Glutamatergic neuron (in vitro differentiated cells): ENCODE measurements at regions not wholly inside any gene's neighbourhood (a gene's known extent, or its start where the extent isn't known, plus 50 kb on each side); places are given as distances from the start of the nearest gene placed in this dataset.

Experiments used
- DNase-seq: peaks from one replicate; pipeline ENCODE4 v3.0.0; 2022
- H3K27ac Mint-ChIP-seq: one replicate; pipeline ENCODE4 v1.8.0; 2020; ENCODE audit warnings: mild to moderate bottlenecking, mixed read lengths, inconsistent platforms; ENCODE audit not compliant: unreplicated experiment
- H3K27me3 Mint-ChIP-seq: one replicate; pipeline ENCODE4 v1.8.0; 2020; ENCODE audit warnings: mild to moderate bottlenecking, moderate library complexity, mixed read lengths, inconsistent platforms; ENCODE audit not compliant: unreplicated experiment
- H3K36me3 Mint-ChIP-seq: one replicate; pipeline ENCODE4 v1.8.0; 2020; ENCODE audit warnings: mild to moderate bottlenecking, mixed read lengths, inconsistent platforms; ENCODE audit not compliant: unreplicated experiment
- H3K4me1 Mint-ChIP-seq: one replicate; pipeline ENCODE4 v1.8.0; 2020; ENCODE audit warnings: mild to moderate bottlenecking, low read depth, mixed read lengths, inconsistent platforms; ENCODE audit not compliant: unreplicated experiment
- H3K4me3 Mint-ChIP-seq: one replicate; pipeline ENCODE4 v1.8.0; 2020; ENCODE audit warnings: mild to moderate bottlenecking, mixed read lengths, inconsistent platforms; ENCODE audit not compliant: unreplicated experiment
- H3K9me3 Mint-ChIP-seq: one replicate; pipeline ENCODE4 v1.8.0; 2020; ENCODE audit warnings: mild to moderate bottlenecking, moderate library complexity, mixed read lengths, inconsistent platforms; ENCODE audit not compliant: unreplicated experiment
- TF ChIP-seq, protein P1 (sequence below): fragments of 200-600 bp; sonication (generic); IDR thresholded peaks from one replicate; pipeline ENCODE4 v1.5.0; 2021; ENCODE audit not compliant: partially characterized antibody, unreplicated experiment

DNA sequence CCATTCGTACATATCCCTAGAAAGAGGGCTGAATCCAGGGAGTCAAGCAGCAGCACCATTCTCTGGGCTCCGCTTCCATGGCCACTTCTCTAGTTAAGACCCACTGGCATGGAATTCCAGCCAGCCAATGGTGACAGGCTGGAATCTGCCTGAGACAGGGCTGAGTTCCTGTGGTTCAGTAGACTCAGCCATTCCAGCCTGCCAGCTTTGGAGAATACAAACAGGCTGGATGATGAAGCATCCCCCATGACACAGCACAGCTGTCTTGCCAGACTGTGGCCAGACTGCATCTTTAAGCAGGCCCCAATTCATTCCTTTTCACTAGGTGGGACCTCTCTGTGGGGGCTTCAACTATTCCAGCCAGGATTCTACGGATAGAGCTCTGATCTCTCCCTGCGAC is 329.6 kb downstream of the XPNPEP1 start:
- Mint-ChIP-seq H3K36me3 (no peaks in the 10 kb centered on the region), H3K27ac (no peak overlapping the region), H3K4me3 (no peak overlapping the region), H3K27me3 (no peaks in the 10 kb centered on the region), H3K4me1 (no peaks in the 10 kb centered on the region), H3K9me3 (peaks cover 2% of the 10 kb centered on the region)
- TF ChIP-seq, protein P1, sequence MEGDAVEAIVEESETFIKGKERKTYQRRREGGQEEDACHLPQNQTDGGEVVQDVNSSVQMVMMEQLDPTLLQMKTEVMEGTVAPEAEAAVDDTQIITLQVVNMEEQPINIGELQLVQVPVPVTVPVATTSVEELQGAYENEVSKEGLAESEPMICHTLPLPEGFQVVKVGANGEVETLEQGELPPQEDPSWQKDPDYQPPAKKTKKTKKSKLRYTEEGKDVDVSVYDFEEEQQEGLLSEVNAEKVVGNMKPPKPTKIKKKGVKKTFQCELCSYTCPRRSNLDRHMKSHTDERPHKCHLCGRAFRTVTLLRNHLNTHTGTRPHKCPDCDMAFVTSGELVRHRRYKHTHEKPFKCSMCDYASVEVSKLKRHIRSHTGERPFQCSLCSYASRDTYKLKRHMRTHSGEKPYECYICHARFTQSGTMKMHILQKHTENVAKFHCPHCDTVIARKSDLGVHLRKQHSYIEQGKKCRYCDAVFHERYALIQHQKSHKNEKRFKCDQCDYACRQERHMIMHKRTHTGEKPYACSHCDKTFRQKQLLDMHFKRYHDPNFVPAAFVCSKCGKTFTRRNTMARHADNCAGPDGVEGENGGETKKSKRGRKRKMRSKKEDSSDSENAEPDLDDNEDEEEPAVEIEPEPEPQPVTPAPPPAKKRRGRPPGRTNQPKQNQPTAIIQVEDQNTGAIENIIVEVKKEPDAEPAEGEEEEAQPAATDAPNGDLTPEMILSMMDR = no peak
- no peak for DNase-seq

GRCh38 chr10:109592391-109592790 is 330.9 kb downstream of the XPNPEP1 start:
- Mint-ChIP-seq H3K4me1 (no peaks in the 10 kb centered on the region), H3K9me3 (peaks cover 2% of the 10 kb centered on the region), H3K36me3 (no peaks in the 10 kb centered on the region), H3K4me3 (no peak overlapping the region), H3K27ac (no peak overlapping the region), H3K27me3 (no peaks in the 10 kb centered on the region)
- TF ChIP-seq, protein P1 = no peak
- DNase-seq = no peak

GRCh38 chr10:109591601-109592000 is 331.7 kb downstream of the XPNPEP1 start:
- peaks cover 2% of the 10 kb centered on the region for H3K9me3 Mint-ChIP-seq
- no peak overlapping the region for H3K27ac Mint-ChIP-seq
- TF ChIP-seq, protein P1 = no peak
- DNase-seq = no peak
- no peaks in the 10 kb centered on the region for H3K4me1 Mint-ChIP-seq
- H3K27me3 Mint-ChIP-seq = no peaks in the 10 kb centered on the region
- no peaks in the 10 kb centered on the region for H3K36me3 Mint-ChIP-seq
- no peak overlapping the region for H3K4me3 Mint-ChIP-seq

- TF ChIP-seq, protein P1 = no peak
- H3K4me1 Mint-ChIP-seq = no peaks in the 10 kb centered on the region
- no peak for DNase-seq
- no peaks in the 10 kb centered on the region for H3K9me3 Mint-ChIP-seq
- no peaks in the 10 kb centered on the region for H3K27me3 Mint-ChIP-seq
- H3K4me3 Mint-ChIP-seq = no peak overlapping the region
- H3K27ac Mint-ChIP-seq = no peak overlapping the region
- H3K36me3 Mint-ChIP-seq = no peaks in the 10 kb centered on the region
Observed at GRCh38 chr10:109588259-109588658, 335.1 kb downstream of the XPNPEP1 start.

DNA sequence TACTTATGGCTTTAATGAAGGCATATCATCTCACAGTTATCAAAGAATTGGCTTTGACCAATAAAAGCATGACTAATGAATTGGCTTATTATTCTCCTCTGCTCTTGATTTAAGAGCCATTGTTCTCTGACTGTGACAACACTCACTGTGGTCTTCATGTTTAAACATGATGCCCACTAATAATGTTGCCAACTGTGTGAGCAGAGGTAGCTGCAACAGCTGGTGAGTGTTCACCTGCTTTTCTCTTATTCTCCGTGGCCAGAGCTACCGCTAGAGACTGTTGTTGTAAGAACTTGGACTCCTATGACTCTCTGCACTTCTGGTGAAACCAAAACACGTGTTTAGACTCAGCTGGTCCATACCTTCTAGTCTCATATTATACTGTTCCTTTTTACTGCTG is 335.9 kb downstream of the XPNPEP1 start:
- no peak for DNase-seq
- H3K4me1 Mint-ChIP-seq = no peaks in the 10 kb centered on the region
- no peak overlapping the region for H3K27ac Mint-ChIP-seq
- H3K27me3 Mint-ChIP-seq = no peaks in the 10 kb centered on the region
- no peaks in the 10 kb centered on the region for H3K9me3 Mint-ChIP-seq
- H3K4me3 Mint-ChIP-seq = no peak overlapping the region
- TF ChIP-seq, protein P1 = no peak
- H3K36me3 Mint-ChIP-seq = no peaks in the 10 kb centered on the region
